Spleen (tissue), 11 donors: ENCODE measurements at regions not wholly inside any gene's neighbourhood (a gene's known extent, or its start where the extent isn't known, plus 50 kb on each side); places are given as distances from the start of the nearest gene placed in this dataset.

Source experiments
- DNase-seq: peaks from one replicate; pipeline ENCODE4 v3.0.0-alpha.2; 2020
- H3K27ac ChIP-seq, 8 donors: fragments of 200-600 bp; sonication (generic) in 7 of 8; 1 replicate in 4 of 8; 2 replicates in 4 of 8; pipeline versions ENCODE4 v1.5.0 to v1.8.0; 2016 to 2021; ENCODE audit warnings: inconsistent platforms in 4 of 8, mild to moderate bottlenecking in 4 of 8, moderate library complexity in 1 of 8
- H3K27me3 ChIP-seq, 7 donors: fragments of 200-600 bp; sonication (generic) in 6 of 7; replicated peaks in 1 of 7; 1 replicate in 4 of 7; 2 replicates in 3 of 7; pipeline versions ENCODE4 v1.5.0 to v1.8.0; 2016 to 2021; ENCODE audit warnings: inconsistent platforms in 3 of 7, mild to moderate bottlenecking in 1 of 7
- H3K36me3 ChIP-seq, 6 donors: fragments of 200-600 bp; sonication (generic) in 5 of 6; 1 replicate in 4 of 6; 2 replicates in 2 of 6; pipeline versions ENCODE4 v1.5.0 to v1.8.0; 2016 to 2021; ENCODE audit warnings: inconsistent platforms in 2 of 6
- H3K4me1 ChIP-seq, 6 donors: fragments of 200-600 bp; sonication (generic) in 5 of 6; 1 replicate in 3 of 6; 2 replicates in 3 of 6; pipeline versions ENCODE4 v1.5.0 to v1.8.0; 2016 to 2021; ENCODE audit warnings: inconsistent platforms in 3 of 6
- H3K4me3 ChIP-seq, 8 donors: fragments of 200-600 bp; sonication (generic) in 7 of 8; 1 replicate in 4 of 8; 2 replicates in 4 of 8; pipeline versions ENCODE4 v1.5.0 to v1.8.0; 2016 to 2021; ENCODE audit warnings: inconsistent platforms in 4 of 8, mild to moderate bottlenecking in 4 of 8, moderate library complexity in 2 of 8
- H3K9me3 ChIP-seq, 8 donors: fragments of 200-600 bp; sonication (generic) in 7 of 8; 1 replicate in 4 of 8; 2 replicates in 4 of 8; pipeline versions ENCODE4 v1.5.0 to v1.8.0; 2016 to 2021; ENCODE audit warnings: inconsistent platforms in 4 of 8
- POLR2A ChIP-seq, 3 donors: fragments of 450-650 bp; IDR thresholded peaks; one replicate each; pipeline ENCODE4 v1.5.1; 2017; ENCODE audit warnings: antibody characterized with exemption in 3 of 3, mild to moderate bottlenecking in 1 of 3
- POLR2AphosphoS5 ChIP-seq, 3 donors: sonication (generic); formaldehyde crosslinking; IDR thresholded peaks; one replicate each; pipeline ENCODE4 v1.5.1; 2017; ENCODE audit warnings: antibody characterized with exemption in 3 of 3
- WGBS, 5 donors: extraction: QIAGEN DNeasy Blood & Tissue Kit in 3 of 5; methylation state at CpG; one replicate each; pipeline versions ENCODE4 v1.1.5 to v1.1.7; 2013 to 2018; 5-methylcytosine and 5-hydroxymethylcytosine counted together
- intact Hi-C: fragments of 100-400 bp; cut with DNase I; formaldehyde crosslinking; loops from one replicate; pipeline ENCODE4 v1.15.0; 2023; ENCODE audit warnings: low total_unique reads
- TF ChIP-seq, protein P1 (sequence below), 11 experiments: fragments of 200-600 bp in 7 of 11; fragments of 450-650 bp in 4 of 11; sonication (generic) in 4 of 11; IDR thresholded peaks in 8 of 11; conservative IDR thresholded peaks in 3 of 11; 1 replicate in 7 of 11; 2 replicates in 4 of 11; pipeline versions ENCODE4 v1.4.0 to v1.8.0; 2016 to 2021; ENCODE audit warnings: antibody characterized with exemption in 11 of 11, inconsistent platforms in 4 of 11, mild to moderate bottlenecking in 1 of 11
- donor health status: healthy with polysubstance abuse.
- donor health status: DM: no; HTN: no; CAD: no; lungs with moderate emphysema.
- donor health status: DM: no; HTN: no; CAD: no.
- donor health status: Bipolar disorder and iron deficiency.
- donor health status: healthy.
- donor health status: DM: no; HTN: no; CAD: no.
- donor health status: DM: yes; HTN: yes; CAD: no.

DNA sequence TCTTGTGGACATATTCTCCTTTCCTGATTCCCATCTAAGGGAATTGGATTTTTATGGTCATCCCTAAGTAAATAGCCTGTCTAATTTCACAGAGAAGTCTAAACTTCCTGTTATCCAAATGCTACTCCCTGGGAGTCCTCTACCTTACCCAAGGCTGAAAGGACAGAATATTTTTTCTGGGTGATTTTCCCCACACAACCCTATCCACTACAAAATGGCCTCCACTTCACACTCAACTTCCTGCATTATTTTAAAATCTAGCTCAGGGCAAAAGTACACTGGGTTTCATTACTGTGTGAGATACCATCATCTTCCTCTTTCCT lies 77.5 kb upstream of the ABI3BP start:
- no peak for DNase-seq
- H3K4me1 ChIP-seq, result peaks cover 0 to 4% (median 0%) of the 10 kb centered on the region in 6 donors
- peaks cover 0 to 9% (median 2%) of the 10 kb centered on the region in 8 donors for H3K9me3 ChIP-seq
- H3K4me3 ChIP-seq, result no peak overlapping the region
- peaks cover 0 to 4% (median 0%) of the 10 kb centered on the region in 7 donors for H3K27me3 ChIP-seq
- intact Hi-C loops, result no loop called here
- no peak for TF ChIP-seq POLR2AphosphoS5 (IDR thresholded peaks at IDR 0.05)
- TF ChIP-seq, protein P1, sequence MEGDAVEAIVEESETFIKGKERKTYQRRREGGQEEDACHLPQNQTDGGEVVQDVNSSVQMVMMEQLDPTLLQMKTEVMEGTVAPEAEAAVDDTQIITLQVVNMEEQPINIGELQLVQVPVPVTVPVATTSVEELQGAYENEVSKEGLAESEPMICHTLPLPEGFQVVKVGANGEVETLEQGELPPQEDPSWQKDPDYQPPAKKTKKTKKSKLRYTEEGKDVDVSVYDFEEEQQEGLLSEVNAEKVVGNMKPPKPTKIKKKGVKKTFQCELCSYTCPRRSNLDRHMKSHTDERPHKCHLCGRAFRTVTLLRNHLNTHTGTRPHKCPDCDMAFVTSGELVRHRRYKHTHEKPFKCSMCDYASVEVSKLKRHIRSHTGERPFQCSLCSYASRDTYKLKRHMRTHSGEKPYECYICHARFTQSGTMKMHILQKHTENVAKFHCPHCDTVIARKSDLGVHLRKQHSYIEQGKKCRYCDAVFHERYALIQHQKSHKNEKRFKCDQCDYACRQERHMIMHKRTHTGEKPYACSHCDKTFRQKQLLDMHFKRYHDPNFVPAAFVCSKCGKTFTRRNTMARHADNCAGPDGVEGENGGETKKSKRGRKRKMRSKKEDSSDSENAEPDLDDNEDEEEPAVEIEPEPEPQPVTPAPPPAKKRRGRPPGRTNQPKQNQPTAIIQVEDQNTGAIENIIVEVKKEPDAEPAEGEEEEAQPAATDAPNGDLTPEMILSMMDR (IDR thresholded peaks at IDR 0.05 in 8 of 11, conservative IDR thresholded peaks at IDR 0.05 in 3 of 11), result no peak
- TF ChIP-seq POLR2A (IDR thresholded peaks at IDR 0.05), result no peak
- no peaks in the 10 kb centered on the region for H3K36me3 ChIP-seq
- H3K27ac ChIP-seq, result no peak overlapping the region

- intact Hi-C loops, result no loop called here
- Histone ChIP-seq H3K9me3 (peaks cover 0 to 9% (median 2%) of the 10 kb centered on the region in 8 donors), H3K36me3 (no peaks in the 10 kb centered on the region), H3K27ac (no peak overlapping the region), H3K4me1 (peaks cover 0 to 4% (median 0%) of the 10 kb centered on the region in 6 donors), H3K27me3 (peaks cover 0 to 4% (median 0%) of the 10 kb centered on the region in 7 donors), H3K4me3 (no peak overlapping the region)
- 48 to 68% (median 62%) methylated on average over 6 of the region's 6 CpGs for WGBS, 5 donors
- TF ChIP-seq, protein P1 (IDR thresholded peaks at IDR 0.05 in 8 of 11, conservative IDR thresholded peaks at IDR 0.05 in 3 of 11), result peak in 10 of 11 experiments; percentile 11 to 71 (median 50)
- TF ChIP-seq POLR2A (IDR thresholded peaks at IDR 0.05) (no peak), POLR2AphosphoS5 (IDR thresholded peaks at IDR 0.05) (no peak)
- peak; percentile 79 for DNase-seq
Observed at GRCh38 chr3:101069901-101070798, 76.9 kb upstream of the ABI3BP start.

- intact Hi-C loops, result no loop called here
- H3K27me3 ChIP-seq, result peaks cover 0 to 4% (median 0%) of the 10 kb centered on the region in 7 donors
- H3K4me1 ChIP-seq, result peaks cover 0 to 4% (median 0%) of the 10 kb centered on the region in 6 donors
- H3K4me3 ChIP-seq, result no peak overlapping the region
- DNase-seq, result no peak
- WGBS, 5 donors, result 0 to 56% (median 24%) methylated on average over 1 of the region's 1 CpG
- H3K9me3 ChIP-seq, result no peaks in the 10 kb centered on the region
- H3K27ac ChIP-seq, result no peak overlapping the region
- no peaks in the 10 kb centered on the region for H3K36me3 ChIP-seq
- TF ChIP-seq POLR2AphosphoS5 (IDR thresholded peaks at IDR 0.05) (no peak), POLR2A (IDR thresholded peaks at IDR 0.05) (no peak)
- TF ChIP-seq, protein P1 (IDR thresholded peaks at IDR 0.05 in 8 of 11, conservative IDR thresholded peaks at IDR 0.05 in 3 of 11), result no peak
Observed at GRCh38 chr3:101068876-101069606, 75.8 kb upstream of the ABI3BP start.

DNA sequence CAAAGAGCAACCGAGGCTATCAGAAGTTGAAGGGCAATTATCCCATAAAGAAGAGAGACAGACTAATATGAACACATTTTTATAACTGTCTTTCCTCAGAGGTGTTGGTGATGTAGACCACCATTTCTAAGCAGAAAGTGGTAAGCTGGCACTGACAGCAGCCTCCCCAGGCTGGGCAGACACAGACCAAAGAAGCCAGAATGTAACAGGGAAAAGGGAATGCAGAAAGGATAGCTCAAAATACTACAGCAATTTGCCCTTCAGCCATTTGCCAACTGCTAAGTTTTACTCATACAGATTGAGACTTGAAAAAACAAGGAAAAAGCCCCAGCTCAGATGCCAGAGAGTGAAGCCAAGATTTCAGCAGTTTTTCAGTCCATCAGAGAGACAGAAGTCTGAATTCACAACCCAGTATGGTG lies 73.5 kb upstream of the ABI3BP start:
- no peak for TF ChIP-seq POLR2AphosphoS5 (IDR thresholded peaks at IDR 0.05)
- TF ChIP-seq POLR2A (IDR thresholded peaks at IDR 0.05), result no peak
- TF ChIP-seq, protein P1 (IDR thresholded peaks at IDR 0.05 in 8 of 11, conservative IDR thresholded peaks at IDR 0.05 in 3 of 11), result no peak
- intact Hi-C loops, result no loop called here
- Histone ChIP-seq H3K4me3 (no peak overlapping the region), H3K36me3 (no peaks in the 10 kb centered on the region), H3K4me1 (peaks cover 0 to 4% (median 0%) of the 10 kb centered on the region in 6 donors), H3K27ac (peak overlapping the region in 2 of 8 donors; percentile 6 to 26), H3K27me3 (peaks cover 0 to 12% (median 0%) of the 10 kb centered on the region in 7 donors), H3K9me3 (peaks cover 0 to 2% (median 0%) of the 10 kb centered on the region in 8 donors)
- DNase-seq, result no peak
- WGBS, 5 donors, result 64 to 86% (median 71%) methylated on average over 1 of the region's 1 CpG
